ENCODE measurements at regions not wholly inside any gene's neighbourhood (a gene's known extent, or its start where the extent isn't known, plus 50 kb on each side); places are given as distances from the start of the nearest gene placed in this dataset.

DNA sequence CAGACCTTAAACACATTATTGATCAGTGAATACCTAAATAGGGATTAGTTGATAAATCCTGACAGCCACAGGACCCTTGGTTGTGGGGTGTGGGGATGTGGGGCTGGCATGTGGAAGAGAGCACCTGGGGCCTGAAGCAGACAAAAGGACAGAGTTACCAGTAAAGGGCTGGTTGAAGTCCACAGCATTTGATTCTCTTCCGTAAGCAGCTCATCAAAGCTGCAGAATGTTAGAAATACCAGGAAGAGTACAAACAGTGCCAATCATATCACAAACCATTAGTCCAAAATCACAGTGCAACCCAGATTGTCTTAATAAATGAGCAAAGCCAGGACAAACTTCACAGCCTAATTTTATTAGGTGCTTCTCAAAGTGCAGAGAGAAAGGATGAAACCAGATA is 92.5 kb upstream of the KL start:
- no peak for TF ChIP-seq EZH2 (IDR thresholded peaks at IDR 0.05; ENCODE audit: borderline replicate concordance, low read depth, low read length, poor library complexity, severe bottlenecking)
- TF ChIP-seq, protein P1, sequence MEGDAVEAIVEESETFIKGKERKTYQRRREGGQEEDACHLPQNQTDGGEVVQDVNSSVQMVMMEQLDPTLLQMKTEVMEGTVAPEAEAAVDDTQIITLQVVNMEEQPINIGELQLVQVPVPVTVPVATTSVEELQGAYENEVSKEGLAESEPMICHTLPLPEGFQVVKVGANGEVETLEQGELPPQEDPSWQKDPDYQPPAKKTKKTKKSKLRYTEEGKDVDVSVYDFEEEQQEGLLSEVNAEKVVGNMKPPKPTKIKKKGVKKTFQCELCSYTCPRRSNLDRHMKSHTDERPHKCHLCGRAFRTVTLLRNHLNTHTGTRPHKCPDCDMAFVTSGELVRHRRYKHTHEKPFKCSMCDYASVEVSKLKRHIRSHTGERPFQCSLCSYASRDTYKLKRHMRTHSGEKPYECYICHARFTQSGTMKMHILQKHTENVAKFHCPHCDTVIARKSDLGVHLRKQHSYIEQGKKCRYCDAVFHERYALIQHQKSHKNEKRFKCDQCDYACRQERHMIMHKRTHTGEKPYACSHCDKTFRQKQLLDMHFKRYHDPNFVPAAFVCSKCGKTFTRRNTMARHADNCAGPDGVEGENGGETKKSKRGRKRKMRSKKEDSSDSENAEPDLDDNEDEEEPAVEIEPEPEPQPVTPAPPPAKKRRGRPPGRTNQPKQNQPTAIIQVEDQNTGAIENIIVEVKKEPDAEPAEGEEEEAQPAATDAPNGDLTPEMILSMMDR (conservative IDR thresholded peaks at IDR 0.05; ENCODE audit: low read depth, low read length) = no peak
